K562 (cell line): ENCODE measurements at regions not wholly inside any gene's neighbourhood (a gene's known extent, or its start where the extent isn't known, plus 50 kb on each side); places are given as distances from the start of the nearest gene placed in this dataset.
"Not testable (repeated sequence)": the region's sequence is repeated elsewhere in the genome, so short reads cannot be mapped to it uniquely, and the experiment has no call there.

ENCODE experiments used
- CBX3 ChIP-seq, 2 experiments: IDR thresholded peaks; 1 replicate in 1 of 2; 2 replicates in 1 of 2; pipeline ENCODE4 v1.6.1; 2012; ENCODE audit warnings: inconsistent platforms in 2 of 2, low read length in 2 of 2, borderline replicate concordance in 1 of 2, control low read depth in 1 of 2
- CREB1 ChIP-seq, 2 experiments: sonication (generic) in 1 of 2; formaldehyde crosslinking in 1 of 2; IDR thresholded peaks; 2 replicates each; pipeline versions ENCODE4 v1.6.1 to v1.8.0; 2012 to 2022; ENCODE audit warnings: inconsistent platforms in 1 of 2, mild to moderate bottlenecking in 1 of 2, missing genetic modification reagents in 1 of 2, moderate library complexity in 1 of 2
- MYNN ChIP-seq, 2 experiments: sonication (generic); formaldehyde crosslinking in 1 of 2; IDR thresholded peaks; 2 replicates each; pipeline versions ENCODE4 v1.5.0 to v1.6.1; 2016 to 2020; ENCODE audit warnings: antibody characterized with exemption in 1 of 2, missing genetic modification reagents in 1 of 2
- NR3C1 ChIP-seq: sonication (generic); formaldehyde crosslinking; IDR thresholded peaks from 2 replicates; pipeline ENCODE4 v1.8.1; 2022; ENCODE audit warnings: missing genetic modification reagents
- OTX1 ChIP-seq: fragments of 450-650 bp; formaldehyde crosslinking; IDR thresholded peaks from 2 replicates; pipeline ENCODE4 v1.4.0; 2022; ENCODE audit warnings: mild to moderate bottlenecking
- TCF7L2 ChIP-seq: fragments of 150-350 bp; IDR thresholded peaks from 2 replicates; pipeline ENCODE4 v1.6.1; 2016; ENCODE audit warnings: low read depth, mild to moderate bottlenecking, low read length, moderate library complexity
- THRA ChIP-seq: fragments of 450-650 bp; IDR thresholded peaks from 2 replicates; pipeline ENCODE4 v1.6.1; 2017; ENCODE audit warnings: mild to moderate bottlenecking, moderate library complexity

- not testable (repeated sequence) for TF ChIP-seq CBX3 (IDR thresholded peaks at IDR 0.05; ENCODE audit: borderline replicate concordance in 1 of 2, low read length in 2 of 2); MYNN (IDR thresholded peaks at IDR 0.05); MYNN (CRISPR knock-in tag; IDR thresholded peaks at IDR 0.05); OTX1 (CRISPR knock-in tag); TCF7L2; NR3C1 (CRISPR knock-in tag); THRA; CREB1 (IDR thresholded peaks at IDR 0.05); CREB1 (CRISPR knock-in tag; IDR thresholded peaks at IDR 0.05)
Measured at GRCh38 chr12:88809841-88810240, 229.6 kb upstream of the KITLG start.
